ENCODE measurements at regions not wholly inside any gene's neighbourhood (a gene's known extent, or its start where the extent isn't known, plus 50 kb on each side); places are given as distances from the start of the nearest gene placed in this dataset.

- no peaks in the 10 kb centered on the region for H3K9me2 ChIP-seq
- DNase-seq = no peak
- no peaks in the 10 kb centered on the region for H3K79me2 ChIP-seq (ENCODE audit: insufficient read depth)
- H3K4me3 ChIP-seq (ENCODE audit: low read depth in 2 of 2, low read length in 1 of 2) = no peak overlapping the region
- no peaks in the 10 kb centered on the region for H3K9me3 ChIP-seq
- no peak overlapping the region for H3K4me2 ChIP-seq
- no peak overlapping the region for H3K27ac ChIP-seq (ENCODE audit: low read depth in 2 of 2, low read length in 1 of 2)
- no peaks in the 10 kb centered on the region for H3F3A ChIP-seq (replicated peaks; ENCODE audit: insufficient read depth)
- H2AFZ ChIP-seq (ENCODE audit: low read depth) = no peak overlapping the region
- no peak overlapping the region for H3K9ac ChIP-seq
- H3K4me1 ChIP-seq (ENCODE audit: control insufficient read depth in 1 of 2, insufficient read depth in 2 of 2, low read depth in 1 of 2, low read length in 1 of 2) = no peaks in the 10 kb centered on the region
- H3K27me3 ChIP-seq (ENCODE audit: insufficient read depth) = peaks cover 31% of the 10 kb centered on the region
- POLR2A ChIA-PET = no interaction called here
- TF ChIP-seq EP300 (IDR thresholded peaks at IDR 0.05; ENCODE audit: borderline replicate concordance in 1 of 2, low read depth in 1 of 2, low read length in 1 of 2) (no peak), EZH2phosphoT487 (IDR thresholded peaks at IDR 0.05; ENCODE audit: borderline replicate concordance, low read depth) (no peak)
- TF ChIP-seq, protein P1, sequence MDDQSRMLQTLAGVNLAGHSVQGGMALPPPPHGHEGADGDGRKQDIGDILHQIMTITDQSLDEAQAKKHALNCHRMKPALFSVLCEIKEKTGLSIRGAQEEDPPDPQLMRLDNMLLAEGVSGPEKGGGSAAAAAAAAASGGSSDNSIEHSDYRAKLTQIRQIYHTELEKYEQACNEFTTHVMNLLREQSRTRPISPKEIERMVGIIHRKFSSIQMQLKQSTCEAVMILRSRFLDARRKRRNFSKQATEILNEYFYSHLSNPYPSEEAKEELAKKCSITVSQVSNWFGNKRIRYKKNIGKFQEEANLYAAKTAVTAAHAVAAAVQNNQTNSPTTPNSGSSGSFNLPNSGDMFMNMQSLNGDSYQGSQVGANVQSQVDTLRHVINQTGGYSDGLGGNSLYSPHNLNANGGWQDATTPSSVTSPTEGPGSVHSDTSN (IDR thresholded peaks at IDR 0.05) = no peak
- CTCF ChIA-PET = no interaction called here
- H4K20me1 ChIP-seq (ENCODE audit: insufficient read depth) = no peaks in the 10 kb centered on the region
- no peaks in the 10 kb centered on the region for H3K36me3 ChIP-seq (replicated peaks in 1 of 2; ENCODE audit: control insufficient read depth in 1 of 2, insufficient read depth in 2 of 2, low read length in 1 of 2)
These were observed 63.5 kb upstream of the DMRT1 start for GRCh38 chr9:777978-778377.

- Histone ChIP-seq H2AFZ (ENCODE audit: low read depth) (no peak overlapping the region), H3K4me1 (ENCODE audit: control insufficient read depth in 1 of 2, insufficient read depth in 2 of 2, low read depth in 1 of 2, low read length in 1 of 2) (no peaks in the 10 kb centered on the region), H3K9me3 (no peaks in the 10 kb centered on the region), H3F3A (replicated peaks; ENCODE audit: insufficient read depth) (no peaks in the 10 kb centered on the region), H3K27ac (ENCODE audit: low read depth in 2 of 2, low read length in 1 of 2) (no peak overlapping the region), H3K9me2 (no peaks in the 10 kb centered on the region), H3K4me2 (no peak overlapping the region), H3K9ac (no peak overlapping the region), H4K20me1 (ENCODE audit: insufficient read depth) (no peaks in the 10 kb centered on the region), H3K4me3 (ENCODE audit: low read depth in 2 of 2, low read length in 1 of 2) (no peak overlapping the region), H3K27me3 (ENCODE audit: insufficient read depth) (peaks cover 53% of the 10 kb centered on the region; the same call in 1 of the 2 replicates), H3K36me3 (replicated peaks in 1 of 2; ENCODE audit: control insufficient read depth in 1 of 2, insufficient read depth in 2 of 2, low read length in 1 of 2) (no peaks in the 10 kb centered on the region), H3K79me2 (ENCODE audit: insufficient read depth) (no peaks in the 10 kb centered on the region)
- WGBS (ENCODE audit: low lambda C conversion rate) = 21% methylated on average over 1 of the region's 1 CpG
- TF ChIP-seq MXI1 (IDR thresholded peaks at IDR 0.05; ENCODE audit: low read depth, low read length) (no peak), JUND (IDR thresholded peaks at IDR 0.05) (no peak), TEAD4 (IDR thresholded peaks at IDR 0.05; ENCODE audit: borderline replicate concordance, insufficient read depth) (no peak), YY1 (IDR thresholded peaks at IDR 0.05; ENCODE audit: low read depth) (no peak), POLR2AphosphoS5 (IDR thresholded peaks at IDR 0.05; ENCODE audit: low read depth, low read length) (no peak), FOSL2 (IDR thresholded peaks at IDR 0.05; ENCODE audit: borderline replicate concordance, low read depth) (no peak), SMC3 (IDR thresholded peaks at IDR 0.05; ENCODE audit: low read depth, low read length) (no peak), IRF3 (IDR thresholded peaks at IDR 0.05; ENCODE audit: low read depth, low read length) (no peak), TCF12 (IDR thresholded peaks at IDR 0.05) (no peak), GATA2 (CRISPR knock-in tag; IDR thresholded peaks at IDR 0.05) (no peak), TAF1 (IDR thresholded peaks at IDR 0.05; ENCODE audit: borderline replicate concordance, low read depth, low read length) (no peak), FOXJ3 (CRISPR knock-in tag; IDR thresholded peaks at IDR 0.05) (no peak), CHD2 (IDR thresholded peaks at IDR 0.05; ENCODE audit: low read length, partially characterized antibody) (no peak), CTCF (IDR thresholded peaks at IDR 0.05) (no peak), NFIC (IDR thresholded peaks at IDR 0.05; ENCODE audit: borderline replicate concordance) (no peak), RAD21 (IDR thresholded peaks at IDR 0.05; ENCODE audit: low read length) (no peak), EZH2phosphoT487 (IDR thresholded peaks at IDR 0.05; ENCODE audit: borderline replicate concordance, low read depth) (no peak), ELF1 (IDR thresholded peaks at IDR 0.05) (no peak)
- TF ChIP-seq, protein P1 (IDR thresholded peaks at IDR 0.05) = no peak
- TF ChIP-seq, protein P2, sequence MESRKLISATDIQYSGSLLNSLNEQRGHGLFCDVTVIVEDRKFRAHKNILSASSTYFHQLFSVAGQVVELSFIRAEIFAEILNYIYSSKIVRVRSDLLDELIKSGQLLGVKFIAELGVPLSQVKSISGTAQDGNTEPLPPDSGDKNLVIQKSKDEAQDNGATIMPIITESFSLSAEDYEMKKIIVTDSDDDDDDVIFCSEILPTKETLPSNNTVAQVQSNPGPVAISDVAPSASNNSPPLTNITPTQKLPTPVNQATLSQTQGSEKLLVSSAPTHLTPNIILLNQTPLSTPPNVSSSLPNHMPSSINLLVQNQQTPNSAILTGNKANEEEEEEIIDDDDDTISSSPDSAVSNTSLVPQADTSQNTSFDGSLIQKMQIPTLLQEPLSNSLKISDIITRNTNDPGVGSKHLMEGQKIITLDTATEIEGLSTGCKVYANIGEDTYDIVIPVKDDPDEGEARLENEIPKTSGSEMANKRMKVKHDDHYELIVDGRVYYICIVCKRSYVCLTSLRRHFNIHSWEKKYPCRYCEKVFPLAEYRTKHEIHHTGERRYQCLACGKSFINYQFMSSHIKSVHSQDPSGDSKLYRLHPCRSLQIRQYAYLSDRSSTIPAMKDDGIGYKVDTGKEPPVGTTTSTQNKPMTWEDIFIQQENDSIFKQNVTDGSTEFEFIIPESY (IDR thresholded peaks at IDR 0.05; ENCODE audit: borderline replicate concordance, low read depth) = no peak
- CTCF ChIA-PET = no interaction called here
- DNase-seq = no peak
- POLR2A ChIA-PET = no interaction called here
These were observed 57.3 kb upstream of the DMRT1 start for GRCh38 chr9:784202-784601.

All from SK-N-SH (cell line).